B cell (primary cell): ENCODE measurements at regions not wholly inside any gene's neighbourhood (a gene's known extent, or its start where the extent isn't known, plus 50 kb on each side); places are given as distances from the start of the nearest gene placed in this dataset.
A peak's percentile ranks its signal among the peaks of the same experiment; 100 is the strongest.

Source experiments
- ATAC-seq: fragments of 200-7000 bp; cut with Tn5 transposase; one replicate; pipeline ENCODE4 v1.10.0; 2021; ENCODE audit warnings: low read depth, mild to moderate bottlenecking, moderate number of reproducible peaks, moderate library complexity
- CTCF ChIA-PET: fragments of 350-600 bp; sonication (Branson Sonifier 250); formaldehyde crosslinking; loops from one replicate; lab custom pipeline; 2021; ENCODE audit warnings: antibody characterized with exemption, inconsistent platforms; lab: Charles Lee
- POLR2A ChIA-PET: fragments of 350-600 bp; sonication (Branson Sonifier 250); formaldehyde crosslinking; loops from one replicate; lab custom pipeline; 2021; ENCODE audit warnings: antibody characterized with exemption; lab: Charles Lee
- DNase-seq: peaks from one replicate; pipeline ENCODE4 v3.0.0; 2013
- H2AFZ ChIP-seq: 2 replicates; pipeline ENCODE4 v1.6.1; 2012; ENCODE audit warnings: mild to moderate bottlenecking, low read depth, low read length; ENCODE audit not compliant: insufficient read depth, poor library complexity, severe bottlenecking
- H3K27ac ChIP-seq, 2 donors: 1 replicate in 1 of 2; 2 replicates in 1 of 2; pipeline ENCODE4 v1.5.1; 2012 to 2013; ENCODE audit warnings: low read length in 2 of 2, mild to moderate bottlenecking in 2 of 2, moderate library complexity in 1 of 2
- H3K27me3 ChIP-seq, 4 experiments: fragments of 200-600 bp in 1 of 4; sonication (generic) in 1 of 4; replicated peaks in 1 of 4; 1 replicate in 2 of 4; 2 replicates in 2 of 4; pipeline versions ENCODE4 v1.6.1 to v1.7.0; 2013 to 2016; ENCODE audit warnings: low read length in 3 of 4, mild to moderate bottlenecking in 2 of 4, mixed read lengths in 1 of 4, moderate library complexity in 1 of 4; ENCODE audit not compliant: insufficient read depth in 4 of 4, control insufficient read depth in 3 of 4; ENCODE audit errors: control extremely low read depth in 1 of 4
- H3K36me3 ChIP-seq, 2 experiments: replicated peaks in 1 of 2; 1 replicate in 1 of 2; 2 replicates in 1 of 2; pipeline versions ENCODE4 v1.6.1 to v1.7.1; 2013; ENCODE audit warnings: low read length in 1 of 2; ENCODE audit not compliant: insufficient read depth in 2 of 2, control insufficient read depth in 1 of 2; ENCODE audit errors: control extremely low read depth in 1 of 2, extremely low read depth in 1 of 2
- H3K4me1 ChIP-seq, 2 donors: fragments of 200-600 bp in 1 of 2; sonication (generic) in 1 of 2; 1 replicate in 1 of 2; 2 replicates in 1 of 2; pipeline versions ENCODE4 v1.5.1 to v1.6.1; 2013 to 2017; ENCODE audit warnings: low read length in 2 of 2; ENCODE audit not compliant: control insufficient read depth in 2 of 2, insufficient read depth in 2 of 2
- H3K4me2 ChIP-seq: replicated peaks from 2 replicates; pipeline ENCODE3; 2012; ENCODE audit warnings: mild to moderate bottlenecking, low read depth, low read length; ENCODE audit not compliant: poor library complexity, severe bottlenecking
- H3K4me3 ChIP-seq, 5 experiments: fragments of 200-600 bp in 1 of 5; sonication (generic) in 1 of 5; 1 replicate in 3 of 5; 2 replicates in 2 of 5; pipeline versions ENCODE4 v1.5.1 to v1.7.0; 2011 to 2016; ENCODE audit warnings: low read length in 4 of 5, mild to moderate bottlenecking in 4 of 5, low read depth in 2 of 5, control low read depth in 1 of 5, moderate library complexity in 1 of 5; ENCODE audit not compliant: insufficient read depth in 1 of 5; ENCODE audit errors: control extremely low read depth in 1 of 5, extremely low read depth in 1 of 5
- H3K79me2 ChIP-seq: fragments of 200-600 bp; sonication (generic); one replicate; pipeline ENCODE4 v1.6.0; 2016; ENCODE audit warnings: low read length; ENCODE audit not compliant: control insufficient read depth, insufficient read depth
- H3K9ac ChIP-seq: fragments of 200-600 bp; sonication (generic); 2 replicates; pipeline ENCODE4 v1.6.1; 2017; ENCODE audit warnings: mild to moderate bottlenecking, low read length, moderate library complexity
- H3K9me3 ChIP-seq, 3 donors: one replicate each; pipeline versions ENCODE4 v1.6.1 to v1.7.1; 2013; ENCODE audit warnings: low read length in 2 of 3; ENCODE audit not compliant: control insufficient read depth in 2 of 3, insufficient read depth in 1 of 3; ENCODE audit errors: control extremely low read depth in 1 of 3
- H4K20me1 ChIP-seq: 2 replicates; pipeline ENCODE4 v1.6.0; 2012; ENCODE audit warnings: mild to moderate bottlenecking, low read length; ENCODE audit not compliant: insufficient read depth, control insufficient read depth, poor library complexity, severe bottlenecking
- H3K27ac Mint-ChIP-seq: one replicate; pipeline ENCODE4 v1.8.0; 2021; ENCODE audit warnings: mixed read lengths
- H3K27me3 Mint-ChIP-seq: one replicate; pipeline ENCODE4 v1.8.0; 2021; ENCODE audit warnings: mixed read lengths
- H3K4me1 Mint-ChIP-seq: one replicate; pipeline ENCODE4 v1.8.0; 2021; ENCODE audit warnings: mixed read lengths
- H3K4me3 Mint-ChIP-seq: one replicate; pipeline ENCODE4 v1.8.0; 2021; ENCODE audit warnings: mixed read lengths
- H3K9me3 Mint-ChIP-seq: one replicate; pipeline ENCODE4 v1.8.0; 2022; ENCODE audit warnings: mixed read lengths; ENCODE audit not compliant: insufficient read depth
- EZH2 ChIP-seq: IDR thresholded peaks from 2 replicates; pipeline ENCODE4 v1.6.1; 2012; ENCODE audit warnings: borderline replicate concordance, low read depth, mild to moderate bottlenecking, moderate library complexity, low read length; ENCODE audit not compliant: insufficient read depth, poor library complexity, severe bottlenecking
- WGBS: methylation state at CpG from one replicate; pipeline ENCODE4 v1.1.5; 2013; ENCODE audit warnings: missing lambda C conversion rate; ENCODE audit not compliant: insufficient coverage; 5-methylcytosine and 5-hydroxymethylcytosine counted together
- intact Hi-C: fragments of 100-400 bp; cut with micrococcal nuclease; formaldehyde crosslinking; loops from one replicate; pipeline ENCODE4 v1.10.0; 2022
- TF ChIP-seq, protein P1 (sequence below): fragments of 200-600 bp; IDR thresholded peaks from one replicate; pipeline ENCODE4 v1.8.0; 2022; ENCODE audit warnings: antibody characterized with exemption, mild to moderate bottlenecking

DNA sequence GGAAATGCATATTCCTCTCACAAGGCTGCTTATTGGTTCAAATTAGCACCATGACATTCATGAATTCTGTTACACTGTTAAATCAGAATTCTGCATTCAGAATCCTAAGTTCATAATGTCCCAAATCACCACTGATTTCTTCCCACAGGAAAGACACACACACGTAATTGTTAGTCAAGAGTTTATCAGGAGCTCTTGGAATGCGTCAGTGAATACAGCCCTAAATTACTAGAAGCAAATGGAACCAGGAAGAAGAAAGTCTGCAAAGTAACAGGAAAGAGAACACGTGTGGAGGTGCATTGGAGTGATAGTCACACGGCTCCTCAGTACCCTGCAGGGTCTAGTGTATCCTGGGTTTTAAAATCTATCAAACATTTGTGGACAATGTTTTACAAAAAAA, 110.2 kb downstream of the ANXA2R start:
- H3K27ac ChIP-seq: no peak overlapping the region
- no peak overlapping the region for H3K9ac ChIP-seq
- no peak for DNase-seq
- Mint-ChIP-seq H3K4me1 (no peaks in the 10 kb centered on the region), H3K9me3 (no peaks in the 10 kb centered on the region), H3K27ac (no peak overlapping the region), H3K4me3 (no peak overlapping the region), H3K27me3 (peaks cover 6% of the 10 kb centered on the region)
- intact Hi-C loops: no loop called here
- H3K27me3 ChIP-seq: no peaks in the 10 kb centered on the region
- ChIA-PET CTCF (no interaction called here), POLR2A (interaction anchor here (0.6 kb wide), 1 partner anchor 8 kb away, joined by 6 read pairs; no protein-coding TSS in a partner anchor)
- 100% methylated on average over 1 of the region's 4 CpGs for WGBS
- no peak overlapping the region for H2AFZ ChIP-seq
- no peaks in the 10 kb centered on the region for H4K20me1 ChIP-seq
- ATAC-seq: no peak
- H3K9me3 ChIP-seq: peaks cover 0 to 13% (median 3%) of the 10 kb centered on the region in 3 donors
- no peak overlapping the region for H3K4me3 ChIP-seq
- H3K4me1 ChIP-seq: peaks cover 0 to 2% of the 10 kb centered on the region in 2 donors
- no peak for TF ChIP-seq EZH2
- TF ChIP-seq, protein P1, sequence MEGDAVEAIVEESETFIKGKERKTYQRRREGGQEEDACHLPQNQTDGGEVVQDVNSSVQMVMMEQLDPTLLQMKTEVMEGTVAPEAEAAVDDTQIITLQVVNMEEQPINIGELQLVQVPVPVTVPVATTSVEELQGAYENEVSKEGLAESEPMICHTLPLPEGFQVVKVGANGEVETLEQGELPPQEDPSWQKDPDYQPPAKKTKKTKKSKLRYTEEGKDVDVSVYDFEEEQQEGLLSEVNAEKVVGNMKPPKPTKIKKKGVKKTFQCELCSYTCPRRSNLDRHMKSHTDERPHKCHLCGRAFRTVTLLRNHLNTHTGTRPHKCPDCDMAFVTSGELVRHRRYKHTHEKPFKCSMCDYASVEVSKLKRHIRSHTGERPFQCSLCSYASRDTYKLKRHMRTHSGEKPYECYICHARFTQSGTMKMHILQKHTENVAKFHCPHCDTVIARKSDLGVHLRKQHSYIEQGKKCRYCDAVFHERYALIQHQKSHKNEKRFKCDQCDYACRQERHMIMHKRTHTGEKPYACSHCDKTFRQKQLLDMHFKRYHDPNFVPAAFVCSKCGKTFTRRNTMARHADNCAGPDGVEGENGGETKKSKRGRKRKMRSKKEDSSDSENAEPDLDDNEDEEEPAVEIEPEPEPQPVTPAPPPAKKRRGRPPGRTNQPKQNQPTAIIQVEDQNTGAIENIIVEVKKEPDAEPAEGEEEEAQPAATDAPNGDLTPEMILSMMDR: no peak
- no peaks in the 10 kb centered on the region for H3K36me3 ChIP-seq
- no peaks in the 10 kb centered on the region for H3K79me2 ChIP-seq
- H3K4me2 ChIP-seq: no peak overlapping the region

DNA sequence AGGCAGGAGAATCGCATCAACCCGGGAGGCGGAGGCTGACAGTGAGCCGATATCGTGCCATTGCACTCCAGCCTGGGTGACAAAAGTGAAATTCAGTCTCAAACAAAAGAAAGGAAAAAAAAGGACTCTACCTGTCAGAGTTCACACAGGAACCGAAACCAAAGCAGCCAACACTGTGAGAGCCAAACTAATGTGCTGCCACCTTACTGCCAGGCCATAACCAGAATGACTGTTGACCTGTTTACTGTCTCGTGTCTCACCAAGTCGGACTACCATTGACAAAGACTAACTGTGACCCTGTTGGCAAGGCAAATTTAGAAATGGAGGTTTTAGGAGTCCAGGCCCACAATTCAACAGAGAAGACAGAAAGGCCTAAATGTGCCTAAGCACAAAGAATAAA, 112.4 kb downstream of the ANXA2R start:
- Histone ChIP-seq H3K36me3 (no peaks in the 10 kb centered on the region), H2AFZ (no peak overlapping the region), H3K27ac (no peak overlapping the region), H3K27me3 (no peaks in the 10 kb centered on the region), H3K79me2 (no peaks in the 10 kb centered on the region), H3K9me3 (peaks cover 0 to 19% (median 3%) of the 10 kb centered on the region in 3 donors), H3K9ac (no peak overlapping the region), H3K4me1 (peaks cover 0 to 2% of the 10 kb centered on the region in 2 donors), H3K4me2 (no peak overlapping the region), H3K4me3 (no peak overlapping the region), H4K20me1 (no peaks in the 10 kb centered on the region)
- CTCF ChIA-PET: interaction anchor here (0.7 to 1.2 kb wide), 3 partner anchors 11 to 34 kb away, joined by 3 to 4 read pairs (median 3); no protein-coding TSS in a partner anchor
- DNase-seq (peak; percentile 22), ATAC-seq (peak; percentile 17)
- TF ChIP-seq, protein P1: no peak
- no peak for TF ChIP-seq EZH2
- Mint-ChIP-seq H3K27ac (no peak overlapping the region), H3K9me3 (no peaks in the 10 kb centered on the region), H3K4me3 (no peak overlapping the region), H3K4me1 (no peaks in the 10 kb centered on the region), H3K27me3 (peaks cover under 1% of the 10 kb centered on the region)
- POLR2A ChIA-PET: interaction anchor here (0.7 kb wide), 1 partner anchor 65 kb away, joined by 4 read pairs; no protein-coding TSS in a partner anchor
- WGBS: 87% methylated on average over 8 of the region's 8 CpGs
- intact Hi-C loops: no loop called here
